Osteoblast (primary cell): ENCODE measurements at regions not wholly inside any gene's neighbourhood (a gene's known extent, or its start where the extent isn't known, plus 50 kb on each side); places are given as distances from the start of the nearest gene placed in this dataset.

Experiments used
- DNase-seq: peaks from one replicate; pipeline ENCODE4 v3.0.0; 2011; ENCODE audit warnings: low spot score, mixed read lengths; ENCODE audit not compliant: insufficient read length; ENCODE audit errors: missing footprints
- H2AFZ ChIP-seq: 2 replicates; pipeline ENCODE4 v1.6.0; 2011; ENCODE audit warnings: mild to moderate bottlenecking, low read length
- H3K27ac ChIP-seq: 2 replicates; pipeline ENCODE4 v1.5.1; 2011; ENCODE audit warnings: mild to moderate bottlenecking, low read depth, low read length, moderate library complexity
- H3K27me3 ChIP-seq: 2 replicates; pipeline ENCODE4 v1.6.0; 2012; ENCODE audit warnings: mild to moderate bottlenecking, control low read depth, inconsistent platforms, low read length, moderate library complexity; ENCODE audit not compliant: insufficient read depth
- H3K36me3 ChIP-seq: 2 replicates; pipeline ENCODE4 v1.5.1; 2011; ENCODE audit warnings: mild to moderate bottlenecking, low read length, control low read depth, moderate library complexity; ENCODE audit not compliant: insufficient read depth
- H3K4me1 ChIP-seq: 2 replicates; pipeline ENCODE4 v1.5.1; 2011; ENCODE audit warnings: mild to moderate bottlenecking, low read length, control low read depth, moderate library complexity; ENCODE audit not compliant: insufficient read depth
- H3K4me2 ChIP-seq: 2 replicates; pipeline ENCODE4 v1.6.0; 2011; ENCODE audit warnings: mild to moderate bottlenecking, low read length; ENCODE audit not compliant: insufficient read depth
- H3K4me3 ChIP-seq: fragments of 200-600 bp; sonication (generic); 3 replicates; pipeline ENCODE4 v1.5.1; 2012; ENCODE audit warnings: mild to moderate bottlenecking, low read length, inconsistent platforms; ENCODE audit not compliant: insufficient read depth
- H3K79me2 ChIP-seq: 2 replicates; pipeline ENCODE4 v1.6.0; 2012; ENCODE audit warnings: mild to moderate bottlenecking, low read length, control low read depth, inconsistent platforms; ENCODE audit not compliant: insufficient read depth
- H3K9me3 ChIP-seq: 2 replicates; pipeline ENCODE4 v1.5.1; 2011; ENCODE audit warnings: low read depth, low read length, control low read depth
- H4K20me1 ChIP-seq: 2 replicates; pipeline ENCODE4 v1.6.0; 2012; ENCODE audit warnings: mild to moderate bottlenecking, low read length, control low read depth; ENCODE audit not compliant: insufficient read depth
- CTCF ChIP-seq: IDR thresholded peaks from 2 replicates; pipeline ENCODE4 v1.5.1; 2011; ENCODE audit warnings: mild to moderate bottlenecking, low read depth, low read length, moderate library complexity; ENCODE audit errors: extremely low read depth

GRCh38 chr2:175741164-175741563 is 260.9 kb downstream of the LNPK start:
- no peak overlapping the region for H3K4me3 ChIP-seq
- no peak overlapping the region for H3K4me2 ChIP-seq
- H4K20me1 ChIP-seq, result no peaks in the 10 kb centered on the region
- no peak overlapping the region for H2AFZ ChIP-seq
- DNase-seq, result no peak
- H3K36me3 ChIP-seq, result no peaks in the 10 kb centered on the region
- H3K9me3 ChIP-seq, result no peaks in the 10 kb centered on the region
- TF ChIP-seq CTCF, result no peak
- H3K4me1 ChIP-seq, result no peaks in the 10 kb centered on the region
- H3K79me2 ChIP-seq, result no peaks in the 10 kb centered on the region
- H3K27ac ChIP-seq, result no peak overlapping the region
- no peaks in the 10 kb centered on the region for H3K27me3 ChIP-seq

GRCh38 chr2:175737722-175738361 is 264.2 kb downstream of the LNPK start:
- Histone ChIP-seq H2AFZ (no peak overlapping the region), H3K36me3 (no peaks in the 10 kb centered on the region), H3K4me1 (no peaks in the 10 kb centered on the region), H3K4me3 (no peak overlapping the region), H3K4me2 (no peak overlapping the region), H3K27ac (no peak overlapping the region), H3K27me3 (no peaks in the 10 kb centered on the region), H4K20me1 (no peaks in the 10 kb centered on the region), H3K79me2 (no peaks in the 10 kb centered on the region), H3K9me3 (no peaks in the 10 kb centered on the region)
- DNase-seq, result no peak
- no peak for TF ChIP-seq CTCF

GRCh38 chr2:175734686-175735085 is 267.4 kb downstream of the LNPK start:
- H3K4me3 ChIP-seq, result no peak overlapping the region
- no peaks in the 10 kb centered on the region for H3K79me2 ChIP-seq
- H3K4me1 ChIP-seq, result no peaks in the 10 kb centered on the region
- no peaks in the 10 kb centered on the region for H3K27me3 ChIP-seq
- H3K9me3 ChIP-seq, result no peaks in the 10 kb centered on the region
- no peak for TF ChIP-seq CTCF
- no peaks in the 10 kb centered on the region for H4K20me1 ChIP-seq
- H2AFZ ChIP-seq, result no peak overlapping the region
- H3K4me2 ChIP-seq, result no peak overlapping the region
- H3K27ac ChIP-seq, result no peak overlapping the region
- DNase-seq, result no peak
- no peaks in the 10 kb centered on the region for H3K36me3 ChIP-seq

- no peak for TF ChIP-seq CTCF
Measured at GRCh38 chr2:175732531-175732930, 269.5 kb downstream of the LNPK start.

More at GRCh38 chr2:175732531-175732930, 269.5 kb downstream of the LNPK start:
- Histone ChIP-seq H4K20me1 (no peaks in the 10 kb centered on the region), H3K27ac (no peak overlapping the region), H3K4me2 (no peak overlapping the region), H3K9me3 (no peaks in the 10 kb centered on the region), H3K27me3 (no peaks in the 10 kb centered on the region), H3K79me2 (no peaks in the 10 kb centered on the region), H3K4me1 (no peaks in the 10 kb centered on the region), H3K36me3 (no peaks in the 10 kb centered on the region), H2AFZ (no peak overlapping the region), H3K4me3 (no peak overlapping the region)
- DNase-seq, result no peak
